ENCODE measurements at regions not wholly inside any gene's neighbourhood (a gene's known extent, or its start where the extent isn't known, plus 50 kb on each side); places are given as distances from the start of the nearest gene placed in this dataset.

- H3K27ac ChIP-seq = no peak overlapping the region
- TF ChIP-seq EP300 (IDR thresholded peaks at IDR 0.05) (no peak), POLR2A (IDR thresholded peaks at IDR 0.05) (no peak), CTCF (IDR thresholded peaks at IDR 0.05) (no peak)
Observed at GRCh38 chr4:160701671-160702070, 1462.1 kb downstream of the FSTL5 start.

GRCh38 chr4:160709026-160709425, 1454.8 kb downstream of the FSTL5 start:
- 51 to 60% methylated on average over 2 of the region's 2 CpGs for WGBS, 2 donors
- DNase-seq (ENCODE audit: low spot score in 2 of 2) = no peak
- no peak for TF ChIP-seq EP300 (IDR thresholded peaks at IDR 0.05)
- no peak for TF ChIP-seq POLR2A (IDR thresholded peaks at IDR 0.05)
- no peak for TF ChIP-seq CTCF (IDR thresholded peaks at IDR 0.05)
- H3K9me3 ChIP-seq = no peaks in the 10 kb centered on the region
- H3K4me1 ChIP-seq = no peaks in the 10 kb centered on the region
- no peak overlapping the region for H3K27ac ChIP-seq
- H3K27me3 ChIP-seq = no peaks in the 10 kb centered on the region
- no peaks in the 10 kb centered on the region for H3K36me3 ChIP-seq
- H3K4me3 ChIP-seq = no peak overlapping the region

More at GRCh38 chr4:160701671-160702070, 1462.1 kb downstream of the FSTL5 start:
- H3K36me3 ChIP-seq = no peaks in the 10 kb centered on the region
- no peaks in the 10 kb centered on the region for H3K4me1 ChIP-seq
- WGBS, 2 donors = 83% methylated on average over 4 of the region's 4 CpGs
- H3K9me3 ChIP-seq = no peaks in the 10 kb centered on the region
- H3K27me3 ChIP-seq = no peaks in the 10 kb centered on the region
- DNase-seq (ENCODE audit: low spot score in 2 of 2) = no peak
- no peak overlapping the region for H3K4me3 ChIP-seq

- 87 to 95% methylated on average over 1 of the region's 1 CpG for WGBS, 2 donors
- Histone ChIP-seq H3K9me3 (no peaks in the 10 kb centered on the region), H3K36me3 (no peaks in the 10 kb centered on the region), H3K4me1 (no peaks in the 10 kb centered on the region), H3K4me3 (no peak overlapping the region), H3K27ac (no peak overlapping the region), H3K27me3 (no peaks in the 10 kb centered on the region)
- no peak for DNase-seq (ENCODE audit: low spot score in 2 of 2)
- no peak for TF ChIP-seq EP300 (IDR thresholded peaks at IDR 0.05)
- TF ChIP-seq POLR2A (IDR thresholded peaks at IDR 0.05) = no peak
- no peak for TF ChIP-seq CTCF (IDR thresholded peaks at IDR 0.05)
Observed at GRCh38 chr4:160709546-160709945, 1454.3 kb downstream of the FSTL5 start.

- no peak for TF ChIP-seq EP300 (IDR thresholded peaks at IDR 0.05)
- TF ChIP-seq CTCF (IDR thresholded peaks at IDR 0.05) = no peak
- no peak for TF ChIP-seq POLR2A (IDR thresholded peaks at IDR 0.05)
- WGBS, 2 donors = 67 to 70% methylated on average over 2 of the region's 2 CpGs
- Histone ChIP-seq H3K27ac (no peak overlapping the region), H3K4me3 (no peak overlapping the region), H3K4me1 (no peaks in the 10 kb centered on the region), H3K36me3 (no peaks in the 10 kb centered on the region), H3K27me3 (no peaks in the 10 kb centered on the region), H3K9me3 (no peaks in the 10 kb centered on the region)
- DNase-seq (ENCODE audit: low spot score in 2 of 2) = no peak
Observed at GRCh38 chr4:160716551-160716950, 1447.2 kb downstream of the FSTL5 start.

GRCh38 chr4:160717848-160718247, 1446.0 kb downstream of the FSTL5 start:
- 70 to 80% methylated on average over 2 of the region's 2 CpGs for WGBS, 2 donors
- H3K4me1 ChIP-seq = no peaks in the 10 kb centered on the region
- no peaks in the 10 kb centered on the region for H3K27me3 ChIP-seq
- H3K9me3 ChIP-seq = no peaks in the 10 kb centered on the region
- H3K27ac ChIP-seq = no peak overlapping the region
- no peak for TF ChIP-seq EP300 (IDR thresholded peaks at IDR 0.05)
- no peak for TF ChIP-seq POLR2A (IDR thresholded peaks at IDR 0.05)
- no peak for TF ChIP-seq CTCF (IDR thresholded peaks at IDR 0.05)
- H3K4me3 ChIP-seq = no peak overlapping the region
- no peak for DNase-seq (ENCODE audit: low spot score in 2 of 2)
- H3K36me3 ChIP-seq = no peaks in the 10 kb centered on the region
